ENCODE measurements at regions not wholly inside any gene's neighbourhood (a gene's known extent, or its start where the extent isn't known, plus 50 kb on each side); places are given as distances from the start of the nearest gene placed in this dataset.

DNA sequence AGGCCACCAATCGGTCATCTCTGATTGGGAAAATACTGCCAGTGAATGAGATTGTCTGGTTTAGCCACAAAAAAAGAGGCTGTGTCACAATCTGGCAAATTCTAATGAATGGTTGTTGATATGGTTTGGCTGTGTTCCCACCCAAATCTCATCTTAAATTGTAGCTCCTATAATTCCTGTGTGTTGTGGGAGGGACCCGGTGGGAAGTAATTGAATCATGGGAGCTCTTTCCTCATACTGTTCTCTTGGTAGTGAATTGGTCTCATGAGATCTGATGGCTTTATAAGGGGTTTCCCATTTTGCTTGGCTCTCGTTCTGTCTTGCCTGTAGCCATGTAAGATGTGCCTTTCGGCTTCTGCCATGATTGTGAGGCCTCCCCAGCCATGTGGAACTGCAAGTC is 838.3 kb downstream of the SLC4A3 start:
- no peak overlapping the region for H2AFZ ChIP-seq
- H3K9me2 ChIP-seq (ENCODE audit: insufficient read depth) = no peaks in the 10 kb centered on the region
- H3K27ac ChIP-seq = no peak overlapping the region
- no peaks in the 10 kb centered on the region for H3K4me1 ChIP-seq (ENCODE audit: insufficient read depth)
- no peaks in the 10 kb centered on the region for H3K79me2 ChIP-seq (ENCODE audit: insufficient read depth)
- no peak overlapping the region for H3K4me3 ChIP-seq
- H3K4me2 ChIP-seq (ENCODE audit: unreplicated experiment) = no peak overlapping the region
- DNase-seq = no peak
- H3F3A ChIP-seq (ENCODE audit: insufficient read depth) = no peaks in the 10 kb centered on the region
- in situ Hi-C loops (cut with MboI) = no loop called here
- H4K20me1 ChIP-seq (ENCODE audit: insufficient read depth) = no peaks in the 10 kb centered on the region
- no peaks in the 10 kb centered on the region for H3K36me3 ChIP-seq (ENCODE audit: low read depth)
- no peaks in the 10 kb centered on the region for H3K27me3 ChIP-seq (replicated peaks; ENCODE audit: insufficient read depth)
- H3K9me3 ChIP-seq (ENCODE audit: low read depth) = no peaks in the 10 kb centered on the region
- TF ChIP-seq EZH2phosphoT487 (IDR thresholded peaks at IDR 0.05; ENCODE audit: insufficient read depth, low read depth) (no peak), EZH2 (IDR thresholded peaks at IDR 0.05; ENCODE audit: insufficient read depth, poor library complexity, severe bottlenecking) (no peak)
- 65 to 77% methylated on average over 4 of the region's 4 CpGs for WGBS, 2 experiments (ENCODE audit: low coverage in 1 of 2, low lambda C conversion rate in 2 of 2, missing lambda C conversion rate in 2 of 2)
- H3K9ac ChIP-seq = no peak overlapping the region

DNA sequence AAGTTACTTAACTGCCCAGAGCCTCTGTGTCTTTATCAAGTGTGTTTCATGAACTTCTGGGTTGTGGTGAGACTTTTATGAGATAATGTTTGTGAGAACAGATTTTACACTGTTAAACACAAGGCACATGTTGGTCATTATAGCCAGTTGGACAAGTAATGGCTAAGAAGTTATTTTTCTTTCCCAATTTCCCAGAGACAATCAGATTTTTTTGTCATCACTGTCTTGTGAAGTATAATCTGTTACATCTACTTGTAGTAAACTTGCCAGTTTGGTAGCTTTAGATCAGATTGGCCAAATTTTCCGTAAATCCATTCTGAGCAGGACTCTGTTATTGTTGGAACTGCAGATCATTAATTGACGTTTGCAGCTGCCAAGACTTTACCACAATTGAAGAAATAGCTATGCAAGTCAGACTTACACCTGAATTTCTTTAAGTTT is 838.8 kb downstream of the SLC4A3 start:
- Histone ChIP-seq H3K9me2 (ENCODE audit: insufficient read depth) (no peaks in the 10 kb centered on the region), H4K20me1 (ENCODE audit: insufficient read depth) (no peaks in the 10 kb centered on the region), H3K4me1 (ENCODE audit: insufficient read depth) (no peaks in the 10 kb centered on the region), H3K79me2 (ENCODE audit: insufficient read depth) (no peaks in the 10 kb centered on the region), H3K9me3 (ENCODE audit: low read depth) (no peaks in the 10 kb centered on the region), H3K36me3 (ENCODE audit: low read depth) (no peaks in the 10 kb centered on the region), H3K9ac (no peak overlapping the region), H3K4me2 (ENCODE audit: unreplicated experiment) (no peak overlapping the region), H2AFZ (no peak overlapping the region), H3K27ac (no peak overlapping the region), H3K4me3 (no peak overlapping the region), H3K27me3 (replicated peaks; ENCODE audit: insufficient read depth) (no peaks in the 10 kb centered on the region), H3F3A (ENCODE audit: insufficient read depth) (no peaks in the 10 kb centered on the region)
- in situ Hi-C loops (cut with MboI) = no loop called here
- 26% methylated on average over 2 of the region's 2 CpGs for WGBS, 2 experiments (ENCODE audit: low coverage in 1 of 2, low lambda C conversion rate in 2 of 2, missing lambda C conversion rate in 2 of 2)
- DNase-seq = no peak
- TF ChIP-seq EZH2phosphoT487 (IDR thresholded peaks at IDR 0.05; ENCODE audit: insufficient read depth, low read depth) (peak; percentile 87), EZH2 (IDR thresholded peaks at IDR 0.05; ENCODE audit: insufficient read depth, poor library complexity, severe bottlenecking) (no peak)

DNA sequence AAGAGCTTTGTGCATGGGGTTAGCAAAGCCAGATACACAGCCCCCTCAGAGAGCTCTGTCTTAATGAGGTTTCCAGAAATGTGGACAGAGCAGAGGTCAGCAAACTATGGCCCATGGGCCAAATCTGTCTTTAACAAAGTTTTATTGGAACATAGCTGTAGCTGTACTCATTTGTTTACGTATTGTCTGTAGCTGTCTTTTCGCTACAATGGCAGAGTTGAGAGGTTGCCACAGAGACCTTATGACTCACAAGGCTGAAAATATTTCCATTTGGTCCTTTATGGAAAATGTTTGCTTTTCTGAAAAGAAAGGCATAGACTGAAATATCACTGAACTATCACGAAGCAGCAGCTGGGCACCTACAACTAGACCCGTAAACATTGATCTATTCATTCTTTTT is 841.8 kb downstream of the SLC4A3 start:
- Histone ChIP-seq H3K79me2 (ENCODE audit: insufficient read depth) (no peaks in the 10 kb centered on the region), H3K27ac (no peak overlapping the region), H3K9me2 (ENCODE audit: insufficient read depth) (no peaks in the 10 kb centered on the region; the same call in 1 of the 2 replicates), H3K4me1 (ENCODE audit: insufficient read depth) (0 out of 2 replicates have a peak, but pooled peaks cover 4% of the 10 kb centered on the region), H3F3A (ENCODE audit: insufficient read depth) (no peaks in the 10 kb centered on the region), H3K36me3 (ENCODE audit: low read depth) (no peaks in the 10 kb centered on the region), H3K4me3 (no peak overlapping the region), H4K20me1 (ENCODE audit: insufficient read depth) (no peaks in the 10 kb centered on the region), H3K4me2 (ENCODE audit: unreplicated experiment) (no peak overlapping the region), H3K9me3 (ENCODE audit: low read depth) (no peaks in the 10 kb centered on the region), H3K9ac (no peak overlapping the region), H2AFZ (no peak overlapping the region), H3K27me3 (replicated peaks; ENCODE audit: insufficient read depth) (no peaks in the 10 kb centered on the region)
- peak; percentile 52 for DNase-seq
- TF ChIP-seq EZH2 (IDR thresholded peaks at IDR 0.05; ENCODE audit: insufficient read depth, poor library complexity, severe bottlenecking) = no peak
- no peak for TF ChIP-seq EZH2phosphoT487 (IDR thresholded peaks at IDR 0.05; ENCODE audit: insufficient read depth, low read depth)
- 49% methylated on average over 4 of the region's 4 CpGs for WGBS, 2 experiments (ENCODE audit: low coverage in 1 of 2, low lambda C conversion rate in 2 of 2, missing lambda C conversion rate in 2 of 2)
- in situ Hi-C loops (cut with MboI) = no loop called here

DNA sequence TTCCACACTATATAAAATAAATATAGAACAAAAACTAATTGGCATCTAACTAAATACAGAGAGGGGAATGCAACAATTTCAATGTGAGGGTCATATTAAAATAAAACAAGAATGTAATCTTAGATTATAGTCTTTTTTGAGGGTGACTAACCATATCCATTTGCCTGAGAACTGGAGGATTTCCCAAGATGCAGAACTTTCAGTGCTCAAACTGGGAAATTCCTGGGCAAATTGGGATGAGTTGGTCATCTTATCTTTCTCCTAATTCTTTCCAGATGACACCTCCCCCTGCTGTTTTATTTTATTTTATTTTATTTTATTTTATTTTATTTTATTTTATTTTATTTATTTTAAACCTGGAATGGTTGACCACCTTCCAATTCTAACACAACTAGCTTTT is 846.2 kb downstream of the SLC4A3 start:
- Histone ChIP-seq H3K4me1 (ENCODE audit: insufficient read depth) (0 out of 2 replicates have a peak, but pooled peaks cover 4% of the 10 kb centered on the region), H2AFZ (no peak overlapping the region), H3K9me3 (ENCODE audit: low read depth) (no peaks in the 10 kb centered on the region), H3K9ac (no peak overlapping the region), H3K4me2 (ENCODE audit: unreplicated experiment) (no peak overlapping the region), H3K27ac (no peak overlapping the region), H3K4me3 (no peak overlapping the region), H3K36me3 (ENCODE audit: low read depth) (no peaks in the 10 kb centered on the region), H3K79me2 (ENCODE audit: insufficient read depth) (no peaks in the 10 kb centered on the region), H3F3A (ENCODE audit: insufficient read depth) (no peaks in the 10 kb centered on the region), H3K27me3 (replicated peaks; ENCODE audit: insufficient read depth) (no peaks in the 10 kb centered on the region), H4K20me1 (ENCODE audit: insufficient read depth) (no peaks in the 10 kb centered on the region), H3K9me2 (ENCODE audit: insufficient read depth) (no peaks in the 10 kb centered on the region; the same call in 1 of the 2 replicates)
- TF ChIP-seq EZH2phosphoT487 (IDR thresholded peaks at IDR 0.05; ENCODE audit: insufficient read depth, low read depth) = no peak
- TF ChIP-seq EZH2 (IDR thresholded peaks at IDR 0.05; ENCODE audit: insufficient read depth, poor library complexity, severe bottlenecking) = no peak
- in situ Hi-C loops (cut with MboI) = no loop called here
- DNase-seq = peak; percentile 61

DNA sequence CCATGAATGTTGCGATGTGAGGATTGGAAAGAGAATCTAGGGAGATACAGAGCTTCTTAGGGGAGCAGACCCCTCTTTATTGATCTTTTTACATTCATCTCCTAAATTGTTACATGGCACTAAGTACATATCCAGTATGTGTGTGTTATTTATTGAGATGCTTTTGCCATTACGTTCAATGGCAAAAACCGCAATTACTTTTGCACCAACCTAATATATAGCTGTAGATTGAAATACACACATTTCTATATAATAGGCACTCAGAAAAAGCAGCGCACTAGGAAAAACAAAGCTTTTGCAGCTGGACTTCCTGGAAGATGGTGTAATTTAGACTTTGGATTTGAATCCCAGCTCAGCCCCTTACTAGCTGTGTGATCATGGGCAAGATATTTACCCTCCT is 849.4 kb downstream of the SLC4A3 start:
- H3F3A ChIP-seq (ENCODE audit: insufficient read depth) = no peaks in the 10 kb centered on the region
- H4K20me1 ChIP-seq (ENCODE audit: insufficient read depth) = no peaks in the 10 kb centered on the region
- DNase-seq = no peak
- H3K9ac ChIP-seq = no peak overlapping the region
- H3K4me2 ChIP-seq (ENCODE audit: unreplicated experiment) = no peak overlapping the region
- 0 out of 2 replicates have a peak, but pooled peaks cover 4% of the 10 kb centered on the region for H3K4me1 ChIP-seq (ENCODE audit: insufficient read depth)
- no peaks in the 10 kb centered on the region for H3K9me3 ChIP-seq (ENCODE audit: low read depth)
- H2AFZ ChIP-seq = no peak overlapping the region
- in situ Hi-C loops (cut with MboI) = no loop called here
- H3K27ac ChIP-seq = no peak overlapping the region
- H3K9me2 ChIP-seq (ENCODE audit: insufficient read depth) = no peaks in the 10 kb centered on the region; the same call in 1 of the 2 replicates
- H3K36me3 ChIP-seq (ENCODE audit: low read depth) = no peaks in the 10 kb centered on the region
- WGBS, 2 experiments (ENCODE audit: low coverage in 1 of 2, low lambda C conversion rate in 2 of 2, missing lambda C conversion rate in 2 of 2) = 71 to 72% methylated on average over 4 of the region's 4 CpGs
- no peaks in the 10 kb centered on the region for H3K27me3 ChIP-seq (replicated peaks; ENCODE audit: insufficient read depth)
- TF ChIP-seq EZH2 (IDR thresholded peaks at IDR 0.05; ENCODE audit: insufficient read depth, poor library complexity, severe bottlenecking) = no peak
- no peak for TF ChIP-seq EZH2phosphoT487 (IDR thresholded peaks at IDR 0.05; ENCODE audit: insufficient read depth, low read depth)
- no peaks in the 10 kb centered on the region for H3K79me2 ChIP-seq (ENCODE audit: insufficient read depth)
- no peak overlapping the region for H3K4me3 ChIP-seq
